ENCODE measurements at regions not wholly inside any gene's neighbourhood (a gene's known extent, or its start where the extent isn't known, plus 50 kb on each side); places are given as distances from the start of the nearest gene placed in this dataset.
A peak's percentile ranks its signal among the peaks of the same experiment; 100 is the strongest.

- no peak for DNase-seq (ENCODE audit: low read depth)
Measured at GRCh38 chr1:234884701-234885100, 243.9 kb downstream of the TOMM20 start.

- DNase-seq (ENCODE audit: low read depth), result no peak
Measured at GRCh38 chr1:234884006-234884405, 244.6 kb downstream of the TOMM20 start.

- no peak for DNase-seq (ENCODE audit: low read depth)
Measured at GRCh38 chr1:234882898-234883297, 245.7 kb downstream of the TOMM20 start.

GRCh38 chr1:234881893-234882771 is 246.5 kb downstream of the TOMM20 start:
- DNase-seq (ENCODE audit: low read depth), result no peak

- no peak for DNase-seq (ENCODE audit: low read depth)
Measured at GRCh38 chr1:234879147-234880080, 249.2 kb downstream of the TOMM20 start.

GRCh38 chr1:234878288-234878687 is 250.3 kb downstream of the TOMM20 start:
- DNase-seq (ENCODE audit: low read depth), result no peak

- DNase-seq (ENCODE audit: low read depth), result no peak
Measured at GRCh38 chr1:234877761-234878160, 250.9 kb downstream of the TOMM20 start.

GRCh38 chr1:234875953-234876855 is 252.4 kb downstream of the TOMM20 start:
- peak; percentile 74 for DNase-seq (ENCODE audit: low read depth)

GRCh38 chr1:234875328-234875952 is 253.2 kb downstream of the TOMM20 start:
- DNase-seq (ENCODE audit: low read depth), result no peak

GRCh38 chr1:234874291-234875288 is 254.0 kb downstream of the TOMM20 start:
- no peak for DNase-seq (ENCODE audit: low read depth)

GRCh38 chr1:234871710-234872271 is 256.8 kb downstream of the TOMM20 start:
- DNase-seq (ENCODE audit: low read depth), result peak; percentile 41

GRCh38 chr1:234871039-234871709 is 257.5 kb downstream of the TOMM20 start:
- no peak for DNase-seq (ENCODE audit: low read depth)

GRCh38 chr1:234870020-234870981 is 258.3 kb downstream of the TOMM20 start:
- no peak for DNase-seq (ENCODE audit: low read depth)

- no peak for DNase-seq (ENCODE audit: low read depth)
Measured at GRCh38 chr1:234869182-234870019, 259.2 kb downstream of the TOMM20 start.

- DNase-seq (ENCODE audit: low read depth), result no peak
Measured at GRCh38 chr1:234868296-234869147, 258.5 kb upstream of the IRF2BP2 start.
